K562 (cell line): ENCODE measurements at regions not wholly inside any gene's neighbourhood (a gene's known extent, or its start where the extent isn't known, plus 50 kb on each side); places are given as distances from the start of the nearest gene placed in this dataset.

ENCODE experiments used
- CEBPB ChIP-seq: fragments of 450-650 bp; IDR thresholded peaks from 2 replicates; pipeline ENCODE4 v1.6.1; 2016; ENCODE audit warnings: missing genetic modification characterization, missing compliant biosample characterization
- E2F3 ChIP-seq: fragments of 250-450 bp; sonication (Bioruptor Pico); IDR thresholded peaks from 2 replicates; pipeline ENCODE4 v1.4.0; 2020; ENCODE audit warnings: mild to moderate bottlenecking
- HMG20B ChIP-seq: fragments of 250-450 bp; sonication (Bioruptor Pico); IDR thresholded peaks from 2 replicates; pipeline ENCODE4 v1.5.0; 2021; ENCODE audit warnings: mild to moderate bottlenecking
- KHSRP ChIP-seq: fragments of 450-650 bp; IDR thresholded peaks from 2 replicates; pipeline ENCODE4 v1.6.1; 2017
- MCM2 ChIP-seq: fragments of 450-650 bp; IDR thresholded peaks from 2 replicates; pipeline ENCODE4 v1.6.1; 2017; ENCODE audit warnings: low read depth, mild to moderate bottlenecking
- MECOM ChIP-seq: fragments of 250-450 bp; sonication (Bioruptor Pico); IDR thresholded peaks from 2 replicates; pipeline ENCODE4 v1.8.0; 2022; ENCODE audit warnings: inconsistent platforms
- MTA1 ChIP-seq: fragments of 450-650 bp; IDR thresholded peaks from 2 replicates; pipeline ENCODE4 v1.6.1; 2017; ENCODE audit warnings: borderline replicate concordance
- MTA2 ChIP-seq: fragments of 450-650 bp; IDR thresholded peaks from 2 replicates; pipeline ENCODE4 v1.6.1; 2016; ENCODE audit warnings: low read depth
- NFIC ChIP-seq: fragments of 450-650 bp; IDR thresholded peaks from 2 replicates; pipeline ENCODE4 v1.6.1; 2017; ENCODE audit warnings: mild to moderate bottlenecking, inconsistent platforms
- PHF8 ChIP-seq: fragments of 200-600 bp; sonication (generic); IDR thresholded peaks from 2 replicates; pipeline ENCODE4 v1.6.1; 2012; ENCODE audit warnings: mixed run types, mild to moderate bottlenecking, inconsistent platforms, low read length, moderate library complexity, borderline replicate concordance
- SIX5 ChIP-seq, 2 experiments: IDR thresholded peaks; 2 replicates each; pipeline ENCODE4 v1.6.1; 2011; ENCODE audit warnings: low read length in 2 of 2, borderline replicate concordance in 1 of 2, low read depth in 1 of 2, mild to moderate bottlenecking in 1 of 2, moderate library complexity in 1 of 2; ENCODE audit not compliant: insufficient read depth in 1 of 2
- SMARCC2 ChIP-seq: fragments of 450-650 bp; IDR thresholded peaks from 2 replicates; pipeline ENCODE4 v1.6.1; 2017; ENCODE audit warnings: antibody characterized with exemption, moderate library complexity, mild to moderate bottlenecking, low read depth
- TAF7 ChIP-seq: fragments of 450-650 bp; IDR thresholded peaks from 2 replicates; pipeline ENCODE4 v1.6.1; 2016; ENCODE audit warnings: missing genetic modification characterization, missing compliant biosample characterization
- TCF7 ChIP-seq: sonication (generic); IDR thresholded peaks from 2 replicates; pipeline ENCODE4 v1.6.1; 2016; ENCODE audit warnings: antibody characterized with exemption, borderline replicate concordance
- THRAP3 ChIP-seq: fragments of 450-650 bp; IDR thresholded peaks from 2 replicates; pipeline ENCODE4 v1.6.1; 2016; ENCODE audit warnings: mild to moderate bottlenecking, inconsistent platforms, borderline replicate concordance
- ZC3H4 ChIP-seq: sonication (generic); formaldehyde crosslinking; IDR thresholded peaks from 2 replicates; pipeline ENCODE4 v1.9.0; 2021; ENCODE audit warnings: missing genetic modification reagents, borderline replicate concordance
- ZNF3 ChIP-seq: fragments of 250-450 bp; sonication (Bioruptor Pico); IDR thresholded peaks from 2 replicates; pipeline ENCODE4 v1.5.0; 2021; ENCODE audit warnings: mild to moderate bottlenecking, moderate library complexity
- ZNF589 ChIP-seq: fragments of 200-800 bp; sonication (Bioruptor generic); IDR thresholded peaks from 2 replicates; pipeline ENCODE4 v1.6.1; 2016; ENCODE audit warnings: low read depth, missing genetic modification characterization, missing compliant biosample characterization
- TF ChIP-seq, protein P1 (sequence below): fragments of 450-650 bp; IDR thresholded peaks from 2 replicates; pipeline ENCODE4 v1.6.1; 2016
- TF ChIP-seq, protein P2 (sequence below): fragments of 250-450 bp; sonication (Bioruptor Pico); IDR thresholded peaks from 2 replicates; pipeline ENCODE4 v1.6.1; 2021; ENCODE audit warnings: mild to moderate bottlenecking
- TF ChIP-seq, protein P3 (sequence below), 2 experiments: IDR thresholded peaks; 2 replicates each; pipeline ENCODE4 v1.6.1; 2012; ENCODE audit warnings: improper control_type of control experiment in 2 of 2, low read depth in 2 of 2, low read length in 2 of 2, borderline replicate concordance in 1 of 2
- TF ChIP-seq, protein P4 (sequence below): fragments of 150-350 bp; IDR thresholded peaks from 2 replicates; pipeline ENCODE4 v1.6.1; 2014; ENCODE audit warnings: low read depth, mild to moderate bottlenecking, low read length, borderline replicate concordance

DNA sequence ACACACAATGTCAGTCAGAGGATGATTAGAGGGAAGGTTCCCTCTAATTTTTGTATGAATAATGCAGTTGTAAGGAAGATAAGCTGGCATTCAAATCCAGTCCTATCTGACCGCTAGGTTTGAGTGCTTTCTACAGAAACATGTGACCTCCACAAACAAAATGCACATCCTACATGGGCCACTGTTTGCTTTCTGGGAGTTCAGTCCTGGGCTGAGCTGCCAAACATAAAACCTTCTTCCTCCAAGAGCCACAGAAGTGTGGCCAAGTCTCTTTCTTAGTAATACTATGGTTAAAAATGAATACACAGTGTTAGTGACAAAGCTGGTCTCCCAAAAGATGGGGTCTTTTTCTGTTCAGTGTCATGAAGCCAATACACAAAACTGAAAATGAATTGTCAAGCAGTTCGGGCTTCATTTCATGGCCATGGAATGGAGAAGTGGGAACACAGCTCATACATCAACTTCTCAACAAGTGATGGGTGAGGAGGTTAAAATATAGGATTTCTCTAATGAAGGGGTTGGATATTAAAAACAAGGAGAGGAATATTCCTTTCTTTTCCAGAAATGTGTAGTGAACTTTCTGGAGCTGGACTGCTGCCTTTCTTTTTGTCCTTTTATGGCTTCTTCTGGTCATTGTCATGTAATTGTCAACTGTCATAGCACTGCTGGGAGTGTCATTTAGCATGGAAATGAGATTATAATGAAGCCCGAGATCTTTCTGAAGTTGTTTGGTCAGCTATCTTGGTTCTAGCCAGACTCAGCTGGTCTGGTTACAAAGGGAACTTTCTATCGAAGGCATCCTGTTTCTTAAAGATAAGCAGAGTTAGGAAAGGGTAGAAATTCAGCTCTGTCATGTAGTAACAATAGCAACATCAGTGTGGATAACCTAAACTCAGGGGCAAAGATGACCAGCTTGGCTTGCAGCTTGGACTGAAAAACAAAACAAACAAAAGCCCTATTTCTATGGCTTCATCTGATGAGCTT, 135.1 kb downstream of the CHD1L start (continued):
- no peak for TF ChIP-seq MECOM
- peak; percentile 84; the same call in 1 of the 2 replicates for TF ChIP-seq TCF7
- TF ChIP-seq, protein P1, sequence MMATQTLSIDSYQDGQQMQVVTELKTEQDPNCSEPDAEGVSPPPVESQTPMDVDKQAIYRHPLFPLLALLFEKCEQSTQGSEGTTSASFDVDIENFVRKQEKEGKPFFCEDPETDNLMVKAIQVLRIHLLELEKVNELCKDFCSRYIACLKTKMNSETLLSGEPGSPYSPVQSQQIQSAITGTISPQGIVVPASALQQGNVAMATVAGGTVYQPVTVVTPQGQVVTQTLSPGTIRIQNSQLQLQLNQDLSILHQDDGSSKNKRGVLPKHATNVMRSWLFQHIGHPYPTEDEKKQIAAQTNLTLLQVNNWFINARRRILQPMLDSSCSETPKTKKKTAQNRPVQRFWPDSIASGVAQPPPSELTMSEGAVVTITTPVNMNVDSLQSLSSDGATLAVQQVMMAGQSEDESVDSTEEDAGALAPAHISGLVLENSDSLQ, result peak; percentile 90
- no peak for TF ChIP-seq MTA1
- TF ChIP-seq THRAP3, result no peak
- TF ChIP-seq, protein P2, sequence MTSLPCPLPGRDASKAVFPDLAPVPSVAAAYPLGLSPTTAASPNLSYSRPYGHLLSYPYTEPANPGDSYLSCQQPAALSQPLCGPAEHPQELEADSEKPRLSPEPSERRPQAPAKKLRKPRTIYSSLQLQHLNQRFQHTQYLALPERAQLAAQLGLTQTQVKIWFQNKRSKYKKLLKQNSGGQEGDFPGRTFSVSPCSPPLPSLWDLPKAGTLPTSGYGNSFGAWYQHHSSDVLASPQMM (CRISPR knock-in tag), result no peak
- TF ChIP-seq ZNF3, result no peak
- 0 out of 2 replicates have a peak, but pooled peaks have one; percentile 40 for TF ChIP-seq TAF7 (tag)
- no peak for TF ChIP-seq ZNF589 (CRISPR knock-in tag)
- peak; percentile 80; the same call in 1 of the 2 replicates for TF ChIP-seq SMARCC2
- TF ChIP-seq E2F3 (CRISPR knock-in tag), result no peak
- TF ChIP-seq MCM2, result no peak
- no peak for TF ChIP-seq HMG20B (CRISPR knock-in tag)
- TF ChIP-seq, protein P3, sequence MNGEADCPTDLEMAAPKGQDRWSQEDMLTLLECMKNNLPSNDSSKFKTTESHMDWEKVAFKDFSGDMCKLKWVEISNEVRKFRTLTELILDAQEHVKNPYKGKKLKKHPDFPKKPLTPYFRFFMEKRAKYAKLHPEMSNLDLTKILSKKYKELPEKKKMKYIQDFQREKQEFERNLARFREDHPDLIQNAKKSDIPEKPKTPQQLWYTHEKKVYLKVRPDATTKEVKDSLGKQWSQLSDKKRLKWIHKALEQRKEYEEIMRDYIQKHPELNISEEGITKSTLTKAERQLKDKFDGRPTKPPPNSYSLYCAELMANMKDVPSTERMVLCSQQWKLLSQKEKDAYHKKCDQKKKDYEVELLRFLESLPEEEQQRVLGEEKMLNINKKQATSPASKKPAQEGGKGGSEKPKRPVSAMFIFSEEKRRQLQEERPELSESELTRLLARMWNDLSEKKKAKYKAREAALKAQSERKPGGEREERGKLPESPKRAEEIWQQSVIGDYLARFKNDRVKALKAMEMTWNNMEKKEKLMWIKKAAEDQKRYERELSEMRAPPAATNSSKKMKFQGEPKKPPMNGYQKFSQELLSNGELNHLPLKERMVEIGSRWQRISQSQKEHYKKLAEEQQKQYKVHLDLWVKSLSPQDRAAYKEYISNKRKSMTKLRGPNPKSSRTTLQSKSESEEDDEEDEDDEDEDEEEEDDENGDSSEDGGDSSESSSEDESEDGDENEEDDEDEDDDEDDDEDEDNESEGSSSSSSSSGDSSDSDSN (IDR thresholded peaks at IDR 0.05; ENCODE audit: borderline replicate concordance in 1 of 2, low read depth in 2 of 2, low read length in 2 of 2), result no peak
- TF ChIP-seq NFIC, result peak; percentile 81
- TF ChIP-seq PHF8, result no peak
- no peak for TF ChIP-seq SIX5 (IDR thresholded peaks at IDR 0.05; ENCODE audit: borderline replicate concordance in 1 of 2, insufficient read depth in 1 of 2, low read depth in 1 of 2, low read length in 2 of 2)
- no peak for TF ChIP-seq ZC3H4 (CRISPR knock-in tag)
- peak; percentile 85 for TF ChIP-seq MTA2
- TF ChIP-seq, protein P4, sequence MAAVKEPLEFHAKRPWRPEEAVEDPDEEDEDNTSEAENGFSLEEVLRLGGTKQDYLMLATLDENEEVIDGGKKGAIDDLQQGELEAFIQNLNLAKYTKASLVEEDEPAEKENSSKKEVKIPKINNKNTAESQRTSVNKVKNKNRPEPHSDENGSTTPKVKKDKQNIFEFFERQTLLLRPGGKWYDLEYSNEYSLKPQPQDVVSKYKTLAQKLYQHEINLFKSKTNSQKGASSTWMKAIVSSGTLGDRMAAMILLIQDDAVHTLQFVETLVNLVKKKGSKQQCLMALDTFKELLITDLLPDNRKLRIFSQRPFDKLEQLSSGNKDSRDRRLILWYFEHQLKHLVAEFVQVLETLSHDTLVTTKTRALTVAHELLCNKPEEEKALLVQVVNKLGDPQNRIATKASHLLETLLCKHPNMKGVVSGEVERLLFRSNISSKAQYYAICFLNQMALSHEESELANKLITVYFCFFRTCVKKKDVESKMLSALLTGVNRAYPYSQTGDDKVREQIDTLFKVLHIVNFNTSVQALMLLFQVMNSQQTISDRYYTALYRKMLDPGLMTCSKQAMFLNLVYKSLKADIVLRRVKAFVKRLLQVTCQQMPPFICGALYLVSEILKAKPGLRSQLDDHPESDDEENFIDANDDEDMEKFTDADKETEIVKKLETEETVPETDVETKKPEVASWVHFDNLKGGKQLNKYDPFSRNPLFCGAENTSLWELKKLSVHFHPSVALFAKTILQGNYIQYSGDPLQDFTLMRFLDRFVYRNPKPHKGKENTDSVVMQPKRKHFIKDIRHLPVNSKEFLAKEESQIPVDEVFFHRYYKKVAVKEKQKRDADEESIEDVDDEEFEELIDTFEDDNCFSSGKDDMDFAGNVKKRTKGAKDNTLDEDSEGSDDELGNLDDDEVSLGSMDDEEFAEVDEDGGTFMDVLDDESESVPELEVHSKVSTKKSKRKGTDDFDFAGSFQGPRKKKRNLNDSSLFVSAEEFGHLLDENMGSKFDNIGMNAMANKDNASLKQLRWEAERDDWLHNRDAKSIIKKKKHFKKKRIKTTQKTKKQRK, result no peak
- no peak for TF ChIP-seq KHSRP
- TF ChIP-seq CEBPB, result peak; percentile 88
